Stomach (tissue), 8 donors: ENCODE measurements at regions not wholly inside any gene's neighbourhood (a gene's known extent, or its start where the extent isn't known, plus 50 kb on each side); places are given as distances from the start of the nearest gene placed in this dataset.
"Not testable (repeated sequence)": the region's sequence is repeated elsewhere in the genome, so short reads cannot be mapped to it uniquely, and the experiment has no call there.

Experiments
- DNase-seq, 2 donors: peaks; one replicate each; pipeline versions ENCODE4 v3.0.0 to v3.0.0-alpha.2; 2013 to 2019
- H3K27ac ChIP-seq, 5 donors: fragments of 200-600 bp in 4 of 5; sonication (generic) in 4 of 5; one replicate each; pipeline ENCODE4 v1.5.1; 2013 to 2019; ENCODE audit warnings: mild to moderate bottlenecking in 1 of 5, moderate library complexity in 1 of 5
- H3K27me3 ChIP-seq, 3 donors: fragments of 200-600 bp; sonication (generic); one replicate each; pipeline ENCODE4 v1.5.1; 2017 to 2019; ENCODE audit warnings: mixed run types in 1 of 3
- H3K36me3 ChIP-seq, 4 donors: fragments of 200-600 bp; sonication (generic); 1 replicate in 3 of 4; 2 replicates in 1 of 4; pipeline ENCODE4 v1.5.1; 2016 to 2019
- H3K4me1 ChIP-seq, 4 donors: fragments of 200-600 bp; sonication (generic); one replicate each; pipeline ENCODE4 v1.5.1; 2016 to 2019
- H3K4me3 ChIP-seq, 4 donors: fragments of 200-600 bp; sonication (generic) in 3 of 4; one replicate each; pipeline ENCODE4 v1.5.1; 2016 to 2019; ENCODE audit warnings: mild to moderate bottlenecking in 1 of 4
- H3K9me3 ChIP-seq, 4 donors: fragments of 200-600 bp; sonication (generic); one replicate each; pipeline ENCODE4 v1.5.1; 2016 to 2019
- CTCF ChIP-seq, 7 experiments: fragments of 450-650 bp in 4 of 7; fragments of 200-600 bp in 3 of 7; sonication (generic) in 3 of 7; IDR thresholded peaks; one replicate each; pipeline ENCODE4 v1.5.1; 2016 to 2019; ENCODE audit warnings: antibody characterized with exemption in 7 of 7, control low read depth in 2 of 7, mild to moderate bottlenecking in 1 of 7
- EP300 ChIP-seq: sonication (generic); formaldehyde crosslinking; IDR thresholded peaks from one replicate; pipeline ENCODE4 v1.6.1; 2017; ENCODE audit warnings: antibody characterized with exemption
- POLR2A ChIP-seq, 4 donors: fragments of 450-650 bp; IDR thresholded peaks; one replicate each; pipeline ENCODE4 v1.6.1; 2016; ENCODE audit warnings: antibody characterized with exemption in 4 of 4, control low read depth in 2 of 4, mild to moderate bottlenecking in 1 of 4, moderate library complexity in 1 of 4
- POLR2AphosphoS5 ChIP-seq, 3 donors: sonication (generic); formaldehyde crosslinking; IDR thresholded peaks; one replicate each; pipeline ENCODE4 v1.6.1; 2016; ENCODE audit warnings: antibody characterized with exemption in 3 of 3
- WGBS, 5 donors: extraction: QIAGEN DNeasy Blood & Tissue Kit in 3 of 5; methylation state at CpG; one replicate each; pipeline versions ENCODE4 v1.1.5 to v1.1.7; 2013 to 2018; 5-methylcytosine and 5-hydroxymethylcytosine counted together
- intact Hi-C: fragments of 100-400 bp; cut with DNase I; formaldehyde crosslinking; loops from one replicate; pipeline ENCODE4 v1.15.1; 2023; ENCODE audit warnings: low total_unique reads
- donor health status: healthy with polysubstance abuse.
- donor health status: Bipolar disorder and iron deficiency.
- donor health status: healthy.

- WGBS, 5 donors: 63 to 74% (median 68%) methylated on average over 5 of the region's 5 CpGs
- Histone ChIP-seq H3K9me3 (peaks cover 0 to 5% (median 0%) of the 10 kb centered on the region in 4 donors), H3K4me1 (no peaks in the 10 kb centered on the region), H3K27ac (no peak overlapping the region), H3K4me3 (no peak overlapping the region), H3K36me3 (no peaks in the 10 kb centered on the region), H3K27me3 (no peaks in the 10 kb centered on the region)
- no peak for TF ChIP-seq EP300
- no peak for TF ChIP-seq POLR2AphosphoS5 (IDR thresholded peaks at IDR 0.05)
- TF ChIP-seq CTCF (IDR thresholded peaks at IDR 0.05): no peak
- no peak for TF ChIP-seq POLR2A (IDR thresholded peaks at IDR 0.05)
- DNase-seq: no peak
- intact Hi-C loops: no loop called here
Observed at GRCh38 chr3:147513785-147514184, 104.6 kb downstream of the ZIC1 start.

DNA sequence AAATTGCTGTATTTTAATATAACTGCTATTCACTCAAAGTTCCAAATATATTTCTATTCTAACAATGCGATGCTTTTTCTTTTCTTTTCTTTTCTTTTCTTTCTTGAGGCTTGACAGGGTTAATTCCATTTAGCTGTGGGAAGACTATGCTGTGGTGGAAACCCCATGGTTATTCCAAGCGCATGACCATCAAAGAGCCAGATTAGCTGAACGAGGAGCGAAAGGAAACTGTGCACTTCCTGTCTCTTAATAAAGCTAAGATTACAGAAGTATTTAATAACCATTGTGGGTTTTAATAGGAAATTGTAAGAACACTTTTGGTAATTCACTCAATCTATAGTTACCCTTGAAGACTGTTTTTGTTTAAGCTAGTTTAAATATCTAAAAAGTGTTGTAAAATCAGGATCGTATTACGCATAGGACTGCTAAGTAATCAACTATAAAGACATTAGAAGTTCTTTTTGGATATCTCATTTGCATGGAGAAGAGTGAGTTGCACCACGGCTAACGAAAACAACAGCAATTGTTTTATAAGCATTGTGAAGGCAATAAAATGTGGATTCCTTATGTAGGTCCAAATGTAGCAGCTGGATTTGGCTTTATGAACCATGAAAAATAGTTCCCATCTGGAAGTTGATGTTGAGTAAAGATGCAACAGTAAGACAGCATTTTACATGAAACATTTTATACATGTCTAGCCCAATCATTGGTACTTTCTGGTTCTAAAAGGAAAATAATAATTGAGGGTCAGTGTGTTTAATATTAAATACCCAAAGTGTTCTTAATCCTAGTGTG, 105.4 kb downstream of the ZIC1 start:
- TF ChIP-seq CTCF (IDR thresholded peaks at IDR 0.05) (no peak), POLR2AphosphoS5 (IDR thresholded peaks at IDR 0.05) (no peak), POLR2A (IDR thresholded peaks at IDR 0.05) (no peak), EP300 (no peak)
- Histone ChIP-seq H3K4me1 (no peaks in the 10 kb centered on the region), H3K9me3 (peaks cover 0 to 5% (median 0%) of the 10 kb centered on the region in 4 donors), H3K27ac (no peak overlapping the region), H3K27me3 (no peaks in the 10 kb centered on the region), H3K4me3 (no peak overlapping the region), H3K36me3 (no peaks in the 10 kb centered on the region)
- WGBS, 5 donors: 76 to 80% (median 78%) methylated on average over 8 of the region's 8 CpGs
- intact Hi-C loops: no loop called here
- no peak for DNase-seq

DNA sequence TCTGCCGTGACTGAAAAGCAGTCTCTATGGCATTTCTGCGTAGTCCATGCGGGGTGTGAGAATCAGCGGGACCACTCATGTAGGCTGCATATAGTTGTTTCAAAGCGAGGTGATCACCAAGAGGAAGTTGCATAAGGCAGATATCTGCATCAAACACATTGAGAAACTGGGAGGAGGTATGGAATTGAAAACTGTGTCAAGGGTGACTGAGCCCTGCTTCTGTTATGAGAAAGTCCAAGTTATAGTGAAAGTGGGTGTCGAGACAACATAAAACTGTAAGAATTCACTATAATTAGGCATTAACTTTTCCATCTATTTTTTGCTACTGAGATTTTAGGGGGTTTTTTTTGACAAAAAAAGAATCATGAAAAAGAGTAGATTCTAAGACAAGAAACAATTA, 109.3 kb downstream of the ZIC1 start:
- DNase-seq: no peak
- intact Hi-C loops: no loop called here
- Histone ChIP-seq H3K27ac (no peak overlapping the region), H3K27me3 (no peaks in the 10 kb centered on the region), H3K4me1 (no peaks in the 10 kb centered on the region), H3K4me3 (no peak overlapping the region), H3K9me3 (peaks cover 0 to 5% (median 0%) of the 10 kb centered on the region in 4 donors), H3K36me3 (no peaks in the 10 kb centered on the region)
- 84 to 89% (median 85%) methylated on average over 6 of the region's 6 CpGs for WGBS, 5 donors
- TF ChIP-seq EP300: no peak

DNA sequence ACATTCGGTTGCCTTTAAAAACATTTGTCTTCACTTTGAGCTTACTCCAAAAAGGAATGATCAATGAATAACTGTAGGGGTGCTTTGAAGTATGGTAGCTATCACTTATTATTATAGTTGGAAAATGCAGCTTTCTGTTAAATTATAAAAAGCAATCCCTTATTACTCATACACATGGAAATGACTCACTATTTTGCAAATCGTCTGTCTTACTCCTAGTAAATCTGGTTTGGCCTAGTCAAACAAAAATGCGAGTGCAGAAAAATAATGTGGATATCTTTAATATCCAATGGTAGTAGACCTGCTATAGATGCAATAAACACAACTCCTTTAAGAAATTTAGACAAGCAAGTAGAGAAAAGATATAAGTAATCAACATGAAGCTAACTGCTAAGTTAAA, 112.5 kb downstream of the ZIC1 start:
- no peak for DNase-seq
- 65 to 79% (median 75%) methylated on average over 3 of the region's 3 CpGs for WGBS, 5 donors
- H3K36me3 ChIP-seq: no peaks in the 10 kb centered on the region
- no peaks in the 10 kb centered on the region for H3K27me3 ChIP-seq
- no peaks in the 10 kb centered on the region for H3K4me1 ChIP-seq
- peaks cover 0 to 9% (median under 1%) of the 10 kb centered on the region in 4 donors for H3K9me3 ChIP-seq
- no peak overlapping the region for H3K27ac ChIP-seq
- intact Hi-C loops: no loop called here
- no peak overlapping the region for H3K4me3 ChIP-seq
- TF ChIP-seq POLR2AphosphoS5 (IDR thresholded peaks at IDR 0.05) (no peak), CTCF (IDR thresholded peaks at IDR 0.05) (no peak), EP300 (no peak), POLR2A (IDR thresholded peaks at IDR 0.05) (no peak)

GRCh38 chr3:147522780-147523179, 113.6 kb downstream of the ZIC1 start:
- peaks cover 0 to 15% (median 7%) of the 10 kb centered on the region in 4 donors for H3K9me3 ChIP-seq
- intact Hi-C loops, H3K27me3 ChIP-seq, H3K4me3 ChIP-seq, H3K36me3 ChIP-seq, H3K4me1 ChIP-seq, DNase-seq, H3K27ac ChIP-seq: not testable (repeated sequence)
- 54 to 66% (median 60%) methylated on average over 1 of the region's 1 CpG for WGBS, 5 donors
